RWPE1 (cell line): ENCODE measurements at regions not wholly inside any gene's neighbourhood (a gene's known extent, or its start where the extent isn't known, plus 50 kb on each side); places are given as distances from the start of the nearest gene placed in this dataset.

Experiments used
- CTCF ChIA-PET: fragments of 350-600 bp; sonication (Branson Sonifier 250); formaldehyde crosslinking; extraction: SDS; loops from one replicate; lab custom pipeline; 2021; lab: Yijun Ruan, JAX
- POLR2A ChIA-PET: fragments of 400-600 bp; formaldehyde crosslinking; extraction: SDS; loops from one replicate; lab custom pipeline; 2020; ENCODE audit warnings: antibody characterized with exemption; ENCODE audit not compliant: low non-redundant PET; lab: Yijun Ruan, JAX
- DNase-seq: peaks from one replicate; pipeline ENCODE4 v3.0.0; 2012; ENCODE audit warnings: low spot score
- H3K27ac ChIP-seq: fragments of 450-650 bp; 2 replicates; pipeline ENCODE4 v1.5.1; 2017
- CTCF ChIP-seq: fragments of 450-650 bp; conservative IDR thresholded peaks from 2 replicates; pipeline ENCODE4 v1.5.1; 2017; ENCODE audit warnings: low read depth, mild to moderate bottlenecking

DNA sequence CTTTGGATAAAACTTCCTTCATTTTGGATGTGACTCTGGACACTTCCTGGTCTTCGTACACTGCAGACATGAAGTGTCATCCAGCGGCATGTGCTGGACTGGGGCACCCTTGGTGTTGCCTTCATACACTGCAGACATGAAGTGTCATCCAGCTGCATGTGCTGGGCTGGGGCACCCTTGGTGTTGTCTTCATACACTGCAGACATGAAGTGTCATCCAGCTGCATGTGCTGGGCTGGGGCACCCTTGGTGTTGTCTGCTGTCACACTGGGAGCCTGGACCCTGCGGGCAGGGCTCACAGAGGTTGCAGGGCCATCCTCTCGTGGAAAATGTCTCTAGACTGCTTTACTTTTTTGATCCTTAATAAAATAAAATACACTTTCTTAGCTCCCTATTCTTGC is 771.4 kb downstream of the BRD1 start:
- ChIA-PET CTCF (no interaction called here), POLR2A (no interaction called here)
- TF ChIP-seq CTCF, result no peak
- DNase-seq, result no peak
- H3K27ac ChIP-seq, result no peak overlapping the region

DNA sequence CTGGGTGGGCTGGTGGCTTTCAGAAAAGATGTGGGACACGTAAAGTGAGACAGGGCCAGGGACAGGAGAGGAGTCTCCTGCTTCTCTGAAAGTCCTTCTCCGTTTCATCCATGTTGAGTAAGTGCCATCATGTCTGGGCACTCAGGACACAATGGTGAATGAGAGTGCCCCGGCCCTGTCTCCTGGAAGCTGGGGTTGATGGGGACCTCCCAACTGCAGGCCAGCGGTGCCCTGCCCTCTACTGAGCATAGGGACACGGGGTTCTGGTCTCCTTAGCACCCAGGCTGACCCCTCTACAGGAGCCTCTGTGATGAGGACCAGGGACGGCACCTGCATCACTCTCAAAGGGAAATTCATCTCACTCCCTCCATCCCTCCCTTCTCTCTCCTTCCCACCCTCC is 772.3 kb downstream of the BRD1 start:
- ChIA-PET CTCF (no interaction called here), POLR2A (no interaction called here)
- no peak for TF ChIP-seq CTCF
- H3K27ac ChIP-seq, result no peak overlapping the region
- no peak for DNase-seq

DNA sequence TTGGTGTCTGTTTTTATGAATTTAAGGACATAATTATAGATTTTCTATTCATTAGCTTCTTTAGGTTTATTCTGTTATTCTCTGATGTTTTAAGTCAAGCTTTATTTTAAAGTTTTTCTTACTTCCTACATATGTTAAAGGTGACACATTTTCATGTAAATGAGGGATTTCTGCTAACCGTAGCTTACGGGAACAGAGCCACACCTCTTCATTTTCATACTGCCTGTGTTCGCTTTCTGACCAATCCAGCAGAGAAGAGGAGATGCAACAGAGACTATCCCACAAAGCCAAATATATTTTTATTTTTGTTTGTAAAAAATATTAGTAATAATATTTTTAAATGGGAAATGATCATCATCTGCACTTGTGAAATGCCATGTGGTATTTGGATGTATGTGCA is 774.1 kb downstream of the BRD1 start:
- POLR2A ChIA-PET, result no interaction called here
- no peak overlapping the region for H3K27ac ChIP-seq
- CTCF ChIA-PET, result no interaction called here
- no peak for TF ChIP-seq CTCF
- DNase-seq, result no peak

- no peak overlapping the region for H3K27ac ChIP-seq
- ChIA-PET CTCF (no interaction called here), POLR2A (no interaction called here)
- no peak for DNase-seq
- no peak for TF ChIP-seq CTCF
These were observed 775.1 kb downstream of the BRD1 start for GRCh38 chr22:49052560-49052959.

- no peak overlapping the region for H3K27ac ChIP-seq
- TF ChIP-seq CTCF, result no peak
- ChIA-PET CTCF (no interaction called here), POLR2A (no interaction called here)
- no peak for DNase-seq
These were observed 775.6 kb downstream of the BRD1 start for GRCh38 chr22:49052023-49052538.

- H3K27ac ChIP-seq, result no peak overlapping the region
- POLR2A ChIA-PET, result no interaction called here
- no peak for DNase-seq
- CTCF ChIA-PET, result no interaction called here
- no peak for TF ChIP-seq CTCF
These were observed 776.1 kb downstream of the BRD1 start for GRCh38 chr22:49051491-49052022.
